ENCODE measurements at regions not wholly inside any gene's neighbourhood (a gene's known extent, or its start where the extent isn't known, plus 50 kb on each side); places are given as distances from the start of the nearest gene placed in this dataset.
A peak's percentile ranks its signal among the peaks of the same experiment; 100 is the strongest.

DNA sequence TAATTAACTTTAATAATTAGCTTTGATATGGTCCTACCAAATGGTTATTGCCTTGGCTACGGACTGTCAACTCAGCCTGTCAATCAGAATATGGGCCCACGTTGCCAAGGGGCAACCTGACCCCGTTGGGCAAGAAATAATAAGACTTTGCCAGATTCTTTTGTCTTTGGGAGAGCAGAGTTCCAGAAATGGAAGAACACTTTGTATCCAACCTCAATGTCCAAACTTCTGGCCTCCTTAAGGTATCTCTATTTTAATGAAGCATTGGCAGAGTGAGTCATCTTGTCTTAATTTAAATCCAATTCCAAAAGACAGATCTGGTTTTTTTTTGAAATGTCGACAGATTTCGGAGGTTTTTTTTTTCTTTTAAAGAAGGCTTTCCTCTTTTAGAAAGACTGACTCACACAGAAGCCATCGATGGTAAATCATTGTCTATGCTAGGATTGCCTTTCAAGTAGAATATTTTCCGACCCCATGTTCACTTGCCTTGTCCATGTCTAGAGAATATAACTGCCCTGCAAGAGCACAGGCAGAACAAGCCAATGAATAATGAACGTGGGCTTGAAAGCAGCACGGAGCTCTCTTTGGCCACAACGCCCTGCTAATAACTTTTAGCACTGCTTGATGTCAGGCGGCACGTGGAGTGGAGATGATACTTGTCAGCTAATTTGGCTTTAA is 190.3 kb upstream of the GATB start:
- Mint-ChIP-seq H3K27me3 (no peaks in the 10 kb centered on the region), H3K9me3 (peaks cover 20% of the 10 kb centered on the region)
- POLR2A ChIA-PET: no interaction called here

DNA sequence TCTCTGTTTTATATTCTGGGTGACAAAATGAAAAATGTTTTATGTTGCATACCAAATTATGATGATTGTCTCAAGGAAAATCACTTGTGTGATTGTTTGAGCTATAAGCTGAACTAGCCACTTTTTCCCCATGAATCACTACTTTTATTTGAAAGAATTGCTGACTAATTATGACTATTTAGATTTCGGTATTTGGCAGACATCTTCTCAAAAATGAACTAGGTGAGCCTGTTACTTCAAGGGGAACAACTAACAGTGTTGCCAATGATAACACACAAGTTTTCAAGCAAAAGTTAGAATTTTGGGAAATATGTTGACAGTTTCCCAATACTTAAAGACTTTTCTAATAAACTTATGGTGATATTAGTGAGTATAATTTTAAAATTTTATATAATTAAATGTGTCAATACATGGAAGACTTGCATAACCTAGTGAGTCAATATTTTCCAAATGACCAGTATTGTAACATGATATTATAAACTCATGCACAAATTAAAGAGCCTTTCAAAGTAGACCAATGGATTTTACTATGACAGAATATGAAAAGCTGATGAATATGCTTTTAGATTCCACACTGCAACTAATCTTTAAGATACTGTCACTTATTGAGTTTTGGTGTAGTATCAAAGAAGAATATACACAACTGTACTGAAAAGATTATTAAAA is 187.7 kb upstream of the GATB start:
- H3K4me1 Mint-ChIP-seq: no peaks in the 10 kb centered on the region
- H3K9me3 Mint-ChIP-seq: peaks cover 31% of the 10 kb centered on the region
- CTCF ChIA-PET: no interaction called here
- POLR2A ChIA-PET: no interaction called here
- peaks cover 13% of the 10 kb centered on the region for H3K36me3 Mint-ChIP-seq (ENCODE audit: low read depth)
- no peaks in the 10 kb centered on the region for H3K27me3 Mint-ChIP-seq
- no peak for DNase-seq
- H3K4me3 Mint-ChIP-seq: no peak overlapping the region
- H3K27ac Mint-ChIP-seq: no peak overlapping the region

More for the DNA sequence above, 190.3 kb upstream of the GATB start:
- CTCF ChIA-PET: no interaction called here
- DNase-seq: no peak
- Mint-ChIP-seq H3K4me1 (no peaks in the 10 kb centered on the region), H3K27ac (no peak overlapping the region), H3K4me3 (no peak overlapping the region), H3K36me3 (ENCODE audit: low read depth) (peaks cover 8% of the 10 kb centered on the region)

DNA sequence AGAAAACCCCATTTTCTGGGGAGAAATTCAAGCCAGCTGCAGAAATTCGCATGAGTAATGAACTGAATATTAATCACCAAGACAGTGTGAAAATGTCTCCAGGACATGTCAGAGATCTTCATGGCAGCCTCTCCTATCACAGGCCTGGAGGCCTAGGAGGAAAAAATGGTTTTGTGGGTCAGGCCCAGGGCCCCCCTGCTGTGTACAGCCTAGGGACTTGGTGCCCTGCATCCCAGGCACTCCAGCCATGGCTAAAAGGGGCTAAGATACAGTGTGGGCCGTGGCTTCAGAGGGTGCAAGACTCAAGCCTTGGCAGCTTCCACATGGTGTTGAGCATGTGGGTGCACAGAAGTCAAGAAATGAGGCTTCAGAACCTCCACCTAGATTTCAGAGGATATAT is 185.9 kb upstream of the GATB start:
- ChIA-PET CTCF (no interaction called here), POLR2A (no interaction called here)
- peaks cover under 1% of the 10 kb centered on the region for H3K4me1 Mint-ChIP-seq
- DNase-seq: no peak
- H3K27ac Mint-ChIP-seq: no peak overlapping the region
- peaks cover 13% of the 10 kb centered on the region for H3K36me3 Mint-ChIP-seq (ENCODE audit: low read depth)
- no peaks in the 10 kb centered on the region for H3K27me3 Mint-ChIP-seq
- peaks cover 37% of the 10 kb centered on the region for H3K9me3 Mint-ChIP-seq
- no peak overlapping the region for H3K4me3 Mint-ChIP-seq

DNA sequence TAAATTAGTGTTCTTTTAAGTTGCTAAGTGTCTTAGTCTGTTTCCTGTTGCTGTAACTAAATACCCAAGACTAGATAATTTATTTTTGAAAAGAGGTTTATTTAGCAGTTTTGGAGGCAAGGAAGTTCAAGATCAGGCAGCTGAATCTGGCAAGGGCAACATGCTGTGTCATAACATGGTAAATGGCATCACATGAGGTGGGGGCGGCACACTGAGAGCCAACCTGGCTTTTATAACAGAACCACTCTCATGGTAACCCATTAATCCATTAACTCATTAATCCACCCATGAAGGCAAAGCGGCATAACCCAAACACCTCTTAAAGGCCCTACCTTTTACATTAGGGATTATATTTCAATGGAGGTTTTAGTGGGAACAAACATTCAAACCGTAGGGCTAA is 182.2 kb upstream of the GATB start:
- Mint-ChIP-seq H3K27ac (no peak overlapping the region), H3K9me3 (peaks cover 37% of the 10 kb centered on the region), H3K36me3 (ENCODE audit: low read depth) (peaks cover 19% of the 10 kb centered on the region), H3K27me3 (no peaks in the 10 kb centered on the region), H3K4me1 (peaks cover 17% of the 10 kb centered on the region), H3K4me3 (no peak overlapping the region)
- ChIA-PET POLR2A (no interaction called here), CTCF (no interaction called here)
- no peak for DNase-seq

DNA sequence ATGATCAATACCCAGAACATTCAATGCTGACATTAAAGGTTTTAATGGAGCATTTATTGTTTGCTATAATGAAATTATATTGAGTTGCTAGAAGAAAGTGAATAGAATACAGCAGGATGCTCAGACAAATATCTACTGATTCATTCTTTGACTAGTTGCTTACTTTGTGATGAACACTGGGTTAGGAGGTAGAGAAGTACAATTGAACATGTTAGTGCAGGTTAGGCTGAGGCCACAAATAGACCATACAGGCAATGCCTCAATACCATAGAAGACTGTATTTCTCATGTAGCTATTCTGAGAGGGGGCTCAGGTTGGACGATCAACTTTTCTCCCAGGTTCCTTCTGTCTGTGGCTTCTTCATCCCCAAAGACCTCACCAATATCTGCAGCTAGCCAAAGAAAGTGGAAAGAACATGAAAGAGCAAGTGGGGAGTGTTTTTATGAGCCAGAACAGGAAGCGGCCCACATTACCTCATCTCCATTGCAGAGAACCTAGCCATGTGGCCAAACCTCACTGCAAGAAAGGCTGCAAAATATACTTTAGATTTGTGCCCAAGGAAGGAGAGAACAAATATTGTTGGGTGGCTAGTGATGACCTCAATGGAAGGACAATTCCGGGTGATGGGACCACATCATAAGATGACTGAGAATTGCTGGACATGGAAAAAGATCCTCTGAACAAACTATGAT is 180.3 kb upstream of the GATB start:
- no peak overlapping the region for H3K4me3 Mint-ChIP-seq
- H3K27ac Mint-ChIP-seq: peak overlapping the region; percentile 16
- ChIA-PET POLR2A (no interaction called here), CTCF (no interaction called here)
- peaks cover 21% of the 10 kb centered on the region for H3K9me3 Mint-ChIP-seq
- H3K36me3 Mint-ChIP-seq (ENCODE audit: low read depth): peaks cover 10% of the 10 kb centered on the region
- no peak for DNase-seq
- H3K27me3 Mint-ChIP-seq: no peaks in the 10 kb centered on the region
- H3K4me1 Mint-ChIP-seq: peaks cover 17% of the 10 kb centered on the region

DNA sequence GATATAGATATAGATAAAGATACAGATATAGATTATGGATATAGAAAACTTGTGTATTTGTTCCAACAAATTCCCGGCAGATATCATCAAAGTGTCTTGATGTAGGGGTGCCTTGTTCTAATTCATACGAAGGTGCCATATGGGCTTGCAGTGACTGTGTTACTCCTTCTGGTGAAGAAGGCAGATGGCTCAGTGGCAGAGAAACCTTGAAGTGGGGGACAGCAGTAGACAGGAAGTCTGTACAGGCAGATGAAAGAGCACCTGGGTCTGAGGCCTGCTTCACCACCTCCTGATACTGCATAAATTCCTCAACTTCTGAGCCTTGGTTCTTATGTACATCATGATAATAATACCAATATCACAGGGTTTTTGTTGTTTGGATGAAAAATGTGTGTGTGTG is 179.5 kb upstream of the GATB start:
- Mint-ChIP-seq H3K27me3 (no peaks in the 10 kb centered on the region), H3K36me3 (ENCODE audit: low read depth) (peaks cover 6% of the 10 kb centered on the region), H3K4me1 (peaks cover 17% of the 10 kb centered on the region), H3K9me3 (peaks cover 19% of the 10 kb centered on the region), H3K27ac (no peak overlapping the region), H3K4me3 (no peak overlapping the region)
- POLR2A ChIA-PET: no interaction called here
- CTCF ChIA-PET: no interaction called here
- DNase-seq: peak; percentile 34

DNA sequence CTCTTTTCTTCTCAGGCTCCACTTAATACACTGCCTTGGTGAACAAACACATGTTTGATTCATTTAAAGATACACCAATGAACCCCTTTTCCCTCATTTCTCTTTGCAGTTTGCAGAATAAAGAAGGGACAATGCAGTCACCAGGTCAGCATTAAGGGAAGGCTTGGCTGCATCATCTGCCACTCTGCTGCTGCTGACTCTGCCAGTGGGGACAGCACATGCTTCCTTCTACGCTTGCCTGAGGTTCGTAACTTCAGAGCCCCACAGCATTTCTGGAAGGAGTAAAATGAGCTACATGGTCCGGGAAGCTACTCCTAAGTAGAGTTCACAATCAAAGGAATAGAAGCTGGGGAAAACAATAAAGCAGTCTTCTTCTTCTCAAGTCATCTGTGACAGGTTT is 178.9 kb upstream of the GATB start:
- Mint-ChIP-seq H3K27me3 (no peaks in the 10 kb centered on the region), H3K4me3 (no peak overlapping the region), H3K9me3 (peaks cover 18% of the 10 kb centered on the region), H3K27ac (no peak overlapping the region), H3K4me1 (peaks cover 17% of the 10 kb centered on the region), H3K36me3 (ENCODE audit: low read depth) (peaks cover 6% of the 10 kb centered on the region)
- DNase-seq: no peak
- ChIA-PET CTCF (interaction anchor here (0.6 kb wide), 1 partner anchor 255 kb away, joined by 3 read pairs; no protein-coding TSS in a partner anchor), POLR2A (no interaction called here)

DNA sequence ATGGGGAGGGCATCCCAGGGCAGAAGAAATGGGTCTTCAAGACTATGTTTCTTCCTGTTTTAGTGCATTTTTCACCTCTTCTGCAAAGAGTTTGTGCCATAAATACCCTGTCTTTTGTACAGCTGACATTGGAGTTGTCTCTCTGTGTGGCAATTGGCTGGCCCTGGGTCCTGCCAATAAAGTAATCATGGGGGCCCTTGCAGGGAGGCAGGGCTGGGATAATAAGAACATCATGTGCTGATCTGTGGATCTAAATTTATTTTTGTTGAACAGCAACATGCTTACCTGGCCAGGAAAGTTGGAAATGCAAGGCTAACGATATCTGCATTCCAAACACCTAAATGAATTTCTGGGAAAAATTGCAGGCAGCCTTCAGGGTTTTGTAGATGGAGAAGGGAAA is 174.6 kb upstream of the GATB start:
- Mint-ChIP-seq H3K4me1 (peaks cover 9% of the 10 kb centered on the region), H3K27ac (no peak overlapping the region), H3K9me3 (no peaks in the 10 kb centered on the region), H3K36me3 (ENCODE audit: low read depth) (no peaks in the 10 kb centered on the region), H3K27me3 (no peaks in the 10 kb centered on the region), H3K4me3 (no peak overlapping the region)
- no peak for DNase-seq
- CTCF ChIA-PET: no interaction called here
- POLR2A ChIA-PET: no interaction called here

DNA sequence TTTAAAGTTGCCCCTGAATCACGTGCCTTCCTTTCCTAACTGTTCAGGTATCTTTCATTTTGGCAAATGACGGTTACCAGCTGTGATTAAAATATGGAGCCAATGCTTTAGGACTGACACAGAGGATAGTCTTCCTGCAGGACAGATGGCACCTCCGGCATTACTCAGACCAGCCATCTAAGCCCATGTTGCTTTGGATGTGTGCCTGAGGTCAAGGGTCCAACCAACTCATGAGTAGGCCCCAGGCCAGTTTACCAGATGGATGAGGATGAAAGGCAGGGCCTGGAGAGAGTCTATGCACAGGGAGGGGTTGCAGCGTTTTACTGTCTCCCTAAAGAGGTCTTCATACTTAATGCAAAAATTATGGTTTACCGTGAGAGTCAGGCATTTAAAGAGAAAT is 174.0 kb upstream of the GATB start:
- H3K27ac Mint-ChIP-seq: no peak overlapping the region
- H3K27me3 Mint-ChIP-seq: no peaks in the 10 kb centered on the region
- ChIA-PET CTCF (interaction anchor here (0.7 kb wide), 1 partner anchor 10 kb away, joined by 3 read pairs; no protein-coding TSS in a partner anchor), POLR2A (no interaction called here)
- no peaks in the 10 kb centered on the region for H3K36me3 Mint-ChIP-seq (ENCODE audit: low read depth)
- peaks cover 10% of the 10 kb centered on the region for H3K4me1 Mint-ChIP-seq
- no peak overlapping the region for H3K4me3 Mint-ChIP-seq
- DNase-seq: no peak
- H3K9me3 Mint-ChIP-seq: no peaks in the 10 kb centered on the region

DNA sequence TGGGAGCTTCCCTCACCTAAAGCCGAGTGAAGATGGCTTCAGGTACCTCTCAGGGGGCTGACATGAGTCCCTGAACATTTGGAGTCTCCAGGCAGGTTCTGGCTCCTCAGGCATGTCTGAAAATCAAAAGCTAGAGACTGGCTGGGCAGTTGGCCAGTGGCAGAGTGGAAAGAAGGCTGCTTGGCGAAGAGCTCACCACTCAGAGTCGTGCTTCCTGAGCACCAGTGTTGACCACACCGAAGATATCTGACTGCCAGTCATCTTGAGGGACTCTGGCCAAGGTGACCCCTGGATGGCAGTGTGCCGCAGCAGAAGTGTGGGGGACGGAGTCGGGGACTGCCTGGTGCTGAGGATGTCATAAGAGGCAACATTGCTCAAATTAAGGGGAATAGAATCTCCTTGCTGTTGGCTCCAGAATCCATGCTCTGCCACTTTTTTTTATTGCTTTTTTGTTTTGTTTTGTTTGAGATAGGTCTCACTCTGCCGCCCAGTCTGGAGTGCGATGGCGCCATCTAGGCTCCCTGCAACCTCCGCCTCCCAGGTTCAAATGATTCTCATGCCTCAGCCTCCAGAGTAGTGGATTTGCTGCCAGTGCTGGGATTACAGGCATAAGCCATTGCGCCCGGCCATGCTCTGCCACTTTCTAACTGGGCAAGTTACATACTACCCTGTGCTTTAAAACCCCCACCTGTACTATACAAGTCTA is 172.5 kb upstream of the GATB start:
- Mint-ChIP-seq H3K9me3 (no peaks in the 10 kb centered on the region), H3K4me3 (no peak overlapping the region), H3K27me3 (no peaks in the 10 kb centered on the region), H3K27ac (no peak overlapping the region), H3K36me3 (ENCODE audit: low read depth) (no peaks in the 10 kb centered on the region), H3K4me1 (peaks cover 9% of the 10 kb centered on the region)
- ChIA-PET POLR2A (no interaction called here), CTCF (no interaction called here)
- DNase-seq: no peak

DNA sequence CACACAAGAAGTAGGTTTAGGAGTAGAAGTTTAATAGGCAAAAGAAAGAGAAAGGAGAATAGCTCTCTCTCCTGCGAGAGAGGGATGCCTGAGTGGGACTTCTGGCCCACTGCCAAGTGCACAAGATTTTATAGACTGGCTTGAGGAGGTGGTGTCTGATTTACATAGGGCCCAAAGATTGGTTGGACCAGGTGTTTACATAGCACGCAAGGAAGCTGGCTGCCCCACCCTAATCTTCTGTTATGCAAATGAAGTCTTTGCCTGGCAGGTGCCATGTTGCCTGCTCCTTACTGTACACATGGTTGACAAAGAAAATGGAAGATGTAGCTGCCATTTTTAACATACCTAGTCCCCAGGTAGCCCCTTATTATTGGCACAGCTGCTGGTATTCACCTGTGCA is 170.8 kb upstream of the GATB start:
- no peak overlapping the region for H3K27ac Mint-ChIP-seq
- H3K36me3 Mint-ChIP-seq (ENCODE audit: low read depth): peaks cover under 1% of the 10 kb centered on the region
- H3K4me3 Mint-ChIP-seq: no peak overlapping the region
- DNase-seq: no peak
- CTCF ChIA-PET: interaction anchor here (1.6 kb wide), 1 partner anchor 10 kb away, joined by 5 read pairs; no protein-coding TSS in a partner anchor
- peaks cover 9% of the 10 kb centered on the region for H3K4me1 Mint-ChIP-seq
- H3K27me3 Mint-ChIP-seq: no peaks in the 10 kb centered on the region
- peaks cover 4% of the 10 kb centered on the region for H3K9me3 Mint-ChIP-seq
- POLR2A ChIA-PET: no interaction called here

DNA sequence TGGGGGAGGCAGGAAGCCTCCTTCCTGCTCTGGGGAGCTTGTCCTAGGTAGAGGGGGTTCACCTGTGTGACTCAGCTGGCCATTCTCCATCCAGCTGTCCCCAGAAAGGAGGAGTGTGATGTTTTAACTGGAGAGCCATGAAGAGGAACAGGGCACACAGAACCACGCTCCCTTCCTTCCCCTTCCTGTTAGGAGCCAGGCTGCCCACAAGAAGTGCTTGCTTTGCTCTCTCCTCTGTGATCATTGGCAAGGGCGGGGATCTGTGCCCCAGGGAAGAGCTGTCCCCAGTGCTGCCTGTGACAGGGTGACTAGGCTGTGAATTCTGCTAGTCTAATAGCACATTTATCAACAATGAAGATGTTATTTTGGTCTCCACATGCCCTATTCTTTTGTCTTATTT is 169.6 kb upstream of the GATB start:
- CTCF ChIA-PET: interaction anchor here (1.6 kb wide), 1 partner anchor 9 kb away, joined by 5 read pairs; no protein-coding TSS in a partner anchor
- POLR2A ChIA-PET: no interaction called here
- no peaks in the 10 kb centered on the region for H3K27me3 Mint-ChIP-seq
- H3K4me1 Mint-ChIP-seq: peaks cover 9% of the 10 kb centered on the region
- peaks cover 7% of the 10 kb centered on the region for H3K9me3 Mint-ChIP-seq
- no peak overlapping the region for H3K4me3 Mint-ChIP-seq
- no peak for DNase-seq
- peaks cover 3% of the 10 kb centered on the region for H3K36me3 Mint-ChIP-seq (ENCODE audit: low read depth)
- no peak overlapping the region for H3K27ac Mint-ChIP-seq

DNA sequence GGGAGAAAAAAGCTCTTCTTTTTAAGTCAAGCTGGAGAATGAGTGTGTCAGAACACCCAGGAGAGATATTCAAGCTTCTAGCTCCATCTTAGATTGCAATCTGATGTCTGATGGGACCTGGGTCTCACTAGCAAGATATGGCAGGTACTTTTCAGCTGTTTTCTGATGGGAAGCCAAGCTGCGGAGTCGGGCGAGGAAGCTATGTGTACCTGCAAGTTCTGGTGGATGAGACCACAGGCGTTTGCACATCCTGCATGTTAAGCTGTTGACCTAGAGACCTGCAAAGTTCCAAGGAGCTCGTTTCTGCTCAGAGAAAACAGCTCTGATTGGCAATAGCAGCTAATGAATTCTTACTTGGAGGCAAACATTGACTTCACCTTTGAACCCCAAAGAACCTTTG is 167.3 kb upstream of the GATB start:
- H3K27ac Mint-ChIP-seq: no peak overlapping the region
- no peak overlapping the region for H3K4me3 Mint-ChIP-seq
- POLR2A ChIA-PET: no interaction called here
- H3K27me3 Mint-ChIP-seq: peaks cover 2% of the 10 kb centered on the region
- DNase-seq: no peak
- H3K9me3 Mint-ChIP-seq: peaks cover 8% of the 10 kb centered on the region
- CTCF ChIA-PET: no interaction called here
- H3K4me1 Mint-ChIP-seq: peaks cover 9% of the 10 kb centered on the region
- H3K36me3 Mint-ChIP-seq (ENCODE audit: low read depth): peaks cover 3% of the 10 kb centered on the region
